NB4 (cell line): ENCODE measurements at regions not wholly inside any gene's neighbourhood (a gene's known extent, or its start where the extent isn't known, plus 50 kb on each side); places are given as distances from the start of the nearest gene placed in this dataset.
"Not testable (repeated sequence)": the region's sequence is repeated elsewhere in the genome, so short reads cannot be mapped to it uniquely, and the experiment has no call there.

Experiments
- DNase-seq: peaks from one replicate; pipeline ENCODE4 v3.0.0; 2010; ENCODE audit warnings: low read depth
- H3K4me3 ChIP-seq: one replicate; pipeline ENCODE4 v1.5.1; 2011; ENCODE audit warnings: mild to moderate bottlenecking, low read depth, low read length, moderate library complexity
- MYC ChIP-seq: IDR thresholded peaks from 2 replicates; pipeline ENCODE4 v1.6.1; 2011; ENCODE audit warnings: low read depth, low read length
- POLR2A ChIP-seq: IDR thresholded peaks from 2 replicates; pipeline ENCODE4 v1.6.1; 2011; ENCODE audit warnings: mild to moderate bottlenecking; ENCODE audit not compliant: insufficient read length; ENCODE audit errors: extremely low read depth
- TF ChIP-seq, protein P1 (sequence below): IDR thresholded peaks from one replicate; pipeline ENCODE4 v1.5.1; 2012; ENCODE audit warnings: low read depth, low read length
- TF ChIP-seq, protein P2 (sequence below): IDR thresholded peaks from 2 replicates; pipeline ENCODE4 v1.6.1; 2011; ENCODE audit warnings: low read depth, low read length

DNA sequence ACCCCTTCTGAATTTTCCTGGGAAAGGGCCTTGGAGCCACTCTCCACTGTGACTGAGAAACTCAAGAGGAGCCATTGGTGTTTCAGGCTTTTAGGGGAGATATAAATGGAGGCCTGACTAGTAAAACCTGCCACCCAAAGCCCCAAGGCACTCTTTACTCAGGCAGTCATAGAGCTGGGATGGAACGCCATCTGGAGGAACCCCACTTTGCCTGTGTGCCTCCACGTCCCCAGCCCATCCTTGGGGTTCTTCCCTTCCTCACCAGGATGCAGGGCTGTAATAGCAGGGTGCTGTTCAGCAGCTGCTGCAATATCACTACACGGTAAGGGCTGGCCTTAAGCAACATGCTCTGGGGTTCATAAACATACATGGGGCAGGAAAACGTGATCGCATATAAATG is 232.6 kb downstream of the BAMBI start:
- no peak overlapping the region for H3K4me3 ChIP-seq
- TF ChIP-seq, protein P1, sequence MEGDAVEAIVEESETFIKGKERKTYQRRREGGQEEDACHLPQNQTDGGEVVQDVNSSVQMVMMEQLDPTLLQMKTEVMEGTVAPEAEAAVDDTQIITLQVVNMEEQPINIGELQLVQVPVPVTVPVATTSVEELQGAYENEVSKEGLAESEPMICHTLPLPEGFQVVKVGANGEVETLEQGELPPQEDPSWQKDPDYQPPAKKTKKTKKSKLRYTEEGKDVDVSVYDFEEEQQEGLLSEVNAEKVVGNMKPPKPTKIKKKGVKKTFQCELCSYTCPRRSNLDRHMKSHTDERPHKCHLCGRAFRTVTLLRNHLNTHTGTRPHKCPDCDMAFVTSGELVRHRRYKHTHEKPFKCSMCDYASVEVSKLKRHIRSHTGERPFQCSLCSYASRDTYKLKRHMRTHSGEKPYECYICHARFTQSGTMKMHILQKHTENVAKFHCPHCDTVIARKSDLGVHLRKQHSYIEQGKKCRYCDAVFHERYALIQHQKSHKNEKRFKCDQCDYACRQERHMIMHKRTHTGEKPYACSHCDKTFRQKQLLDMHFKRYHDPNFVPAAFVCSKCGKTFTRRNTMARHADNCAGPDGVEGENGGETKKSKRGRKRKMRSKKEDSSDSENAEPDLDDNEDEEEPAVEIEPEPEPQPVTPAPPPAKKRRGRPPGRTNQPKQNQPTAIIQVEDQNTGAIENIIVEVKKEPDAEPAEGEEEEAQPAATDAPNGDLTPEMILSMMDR, result no peak
- TF ChIP-seq MYC, result no peak
- no peak for TF ChIP-seq POLR2A
- TF ChIP-seq, protein P2, sequence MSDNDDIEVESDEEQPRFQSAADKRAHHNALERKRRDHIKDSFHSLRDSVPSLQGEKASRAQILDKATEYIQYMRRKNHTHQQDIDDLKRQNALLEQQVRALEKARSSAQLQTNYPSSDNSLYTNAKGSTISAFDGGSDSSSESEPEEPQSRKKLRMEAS, result no peak
- no peak for DNase-seq

DNA sequence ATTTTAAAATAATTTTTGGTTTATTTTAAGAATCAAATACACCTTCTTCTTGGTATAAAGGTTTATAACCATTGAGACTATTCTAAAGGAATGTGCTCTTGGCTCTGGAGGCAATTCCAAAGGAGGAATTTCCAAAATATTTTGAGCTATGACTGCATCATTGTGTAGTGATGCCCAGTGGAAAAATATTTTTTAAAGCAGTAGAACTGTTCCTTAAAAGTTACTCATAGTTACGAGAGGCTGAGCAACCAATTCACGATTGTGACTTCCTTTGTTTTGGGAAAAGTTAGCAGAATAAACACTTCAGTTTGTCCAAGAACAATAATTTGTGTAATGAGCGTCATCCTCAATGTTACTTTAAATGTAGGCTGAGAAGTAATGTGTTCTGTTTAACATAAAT is 233.6 kb downstream of the BAMBI start:
- H3K4me3 ChIP-seq, result no peak overlapping the region
- DNase-seq, result no peak
- TF ChIP-seq POLR2A (no peak), MYC (no peak)
- TF ChIP-seq, protein P2, result no peak
- TF ChIP-seq, protein P1, result no peak

DNA sequence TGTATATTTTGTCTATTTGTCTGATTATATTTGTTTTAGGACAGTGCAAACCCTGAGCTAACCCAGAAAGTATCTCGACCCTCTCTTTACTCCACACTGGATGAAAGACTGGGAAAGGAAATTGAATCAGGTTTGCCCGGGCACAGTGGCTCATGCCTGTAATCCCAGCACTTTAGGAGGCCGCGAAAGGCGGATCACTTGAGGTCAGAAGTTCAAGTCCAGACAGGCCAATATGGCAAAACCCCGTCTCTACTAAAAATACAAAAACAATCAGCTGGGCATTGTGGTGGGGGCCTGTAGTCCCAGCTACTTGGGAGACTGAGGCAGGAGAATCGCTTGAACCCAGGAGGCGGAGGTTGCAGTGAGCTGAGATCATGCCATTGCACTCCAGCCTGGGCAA is 234.2 kb downstream of the BAMBI start:
- not testable (repeated sequence) for H3K4me3 ChIP-seq, DNase-seq

DNA sequence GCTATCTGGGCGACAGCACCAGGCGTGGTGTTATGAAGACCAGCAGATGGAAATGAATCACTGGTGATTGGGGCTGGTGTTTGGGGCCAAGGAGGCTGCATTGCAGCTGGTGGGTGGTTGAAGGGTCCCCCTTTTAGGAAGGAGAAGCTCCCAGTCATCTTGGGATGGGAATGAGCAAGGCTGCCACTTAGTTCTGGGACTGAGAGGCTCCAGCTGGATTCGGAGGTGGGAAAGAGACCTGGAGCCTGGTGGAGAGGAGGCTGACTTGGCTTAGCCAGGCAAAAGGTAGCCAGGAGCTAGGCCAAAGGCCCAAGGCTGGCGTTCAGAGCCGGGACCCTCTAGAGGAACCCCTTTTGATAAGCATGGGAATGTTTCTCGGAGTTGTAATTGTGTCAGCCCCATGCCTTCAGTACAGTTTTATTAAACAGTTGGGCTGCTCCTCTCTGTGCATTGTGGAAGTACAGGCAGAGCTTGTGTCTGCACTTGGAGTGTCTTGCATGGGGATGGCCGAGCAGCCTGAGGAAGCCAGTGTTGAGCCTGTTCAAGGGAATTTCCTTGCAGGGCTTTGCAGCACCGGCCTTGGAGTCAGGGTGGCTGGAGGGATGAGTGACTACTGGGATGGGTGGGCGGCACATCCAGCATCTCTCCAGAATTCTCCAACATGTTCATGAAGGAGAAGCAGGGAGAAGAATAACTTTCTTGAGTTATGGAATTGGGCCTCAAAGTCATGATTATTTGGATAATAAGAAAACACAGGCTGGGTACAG is 234.9 kb downstream of the BAMBI start:
- no peak overlapping the region for H3K4me3 ChIP-seq
- TF ChIP-seq MYC (no peak), POLR2A (no peak)
- TF ChIP-seq, protein P2, result no peak
- TF ChIP-seq, protein P1, result no peak
- no peak for DNase-seq

GRCh38 chr10:28913436-28914237 is 236.3 kb downstream of the BAMBI start:
- DNase-seq, result no peak
- TF ChIP-seq, protein P1, result no peak
- TF ChIP-seq, protein P2, result no peak
- TF ChIP-seq POLR2A (no peak), MYC (no peak)
- no peak overlapping the region for H3K4me3 ChIP-seq

GRCh38 chr10:28914701-28915100 is 237.4 kb downstream of the BAMBI start:
- no peak for DNase-seq
- no peak overlapping the region for H3K4me3 ChIP-seq
- TF ChIP-seq, protein P2, result no peak
- TF ChIP-seq POLR2A, result no peak
- no peak for TF ChIP-seq MYC
- TF ChIP-seq, protein P1, result no peak
